HepG2 (cell line): ENCODE measurements at regions not wholly inside any gene's neighbourhood (a gene's known extent, or its start where the extent isn't known, plus 50 kb on each side); places are given as distances from the start of the nearest gene placed in this dataset.

Source experiments
- ATAC-seq: fragments of 200-7000 bp; cut with Tn5 transposase; 3 replicates; pipeline ENCODE4 v1.9.1; 2020; ENCODE audit warnings: mild to moderate bottlenecking, moderate library complexity
- BruUV-seq: library from RNA; stranded (reverse); fragments of 400-500 nt; replicated peaks from 2 replicates; lab custom pipeline; 2021; lab: Mats Ljungman, UMichigan
- CTCF ChIA-PET: fragments of 300-600 bp; formaldehyde crosslinking; extraction: SDS; loops from one replicate; lab custom pipeline; 2021; ENCODE audit warnings: low total read pairs, inconsistent platforms, low intra/inter-chr PET ratio; lab: Yijun Ruan, JAX
- POLR2A ChIA-PET: fragments of 350-600 bp; sonication (Branson Sonifier 250); formaldehyde crosslinking; loops from one replicate; lab custom pipeline; 2020; ENCODE audit warnings: antibody characterized with exemption, inconsistent platforms; lab: Yijun Ruan, JAX
- DNase-seq: peaks from one replicate; pipeline ENCODE4 v3.0.0-alpha.2; 2015; ENCODE audit warnings: low spot score
- FAIRE-seq: peaks from 3 replicates; lab custom pipeline; 2011; peaks lifted over from hg19 to GRCh38; lab: Jason Lieb, UNC
- H2AFZ ChIP-seq: one replicate; pipeline ENCODE4 v1.6.1; 2011; ENCODE audit warnings: low read length, inconsistent platforms
- H3K27ac ChIP-seq: fragments of 300-600 bp; 3 replicates; pipeline ENCODE4 v1.8.0; 2011; ENCODE audit warnings: mixed run types, mild to moderate bottlenecking, mixed read lengths, low read length, inconsistent platforms; ENCODE audit not compliant: insufficient read depth; ENCODE audit errors: extremely low read length
- H3K27me3 ChIP-seq, 2 experiments: fragments of 200-600 bp in 1 of 2; 2 replicates in 1 of 2; 3 replicates in 1 of 2; pipeline versions ENCODE4 v1.6.0 to v1.8.0; 2011; ENCODE audit warnings: low read length in 2 of 2, mild to moderate bottlenecking in 2 of 2, moderate library complexity in 2 of 2, inconsistent platforms in 1 of 2; ENCODE audit not compliant: insufficient read depth in 2 of 2, control insufficient read depth in 1 of 2
- H3K36me3 ChIP-seq, 2 experiments: fragments of 200-600 bp in 1 of 2; replicated peaks in 1 of 2; 2 replicates in 1 of 2; 3 replicates in 1 of 2; pipeline versions ENCODE4 v1.5.1 to v1.8.0; 2011; ENCODE audit warnings: low read length in 2 of 2, inconsistent platforms in 1 of 2; ENCODE audit not compliant: insufficient read depth in 2 of 2, control insufficient read depth in 1 of 2
- H3K4me1 ChIP-seq: 2 replicates; pipeline ENCODE4 v1.5.1; 2012; ENCODE audit warnings: low read length, inconsistent platforms; ENCODE audit not compliant: insufficient read depth
- H3K4me2 ChIP-seq: 2 replicates; pipeline ENCODE4 v1.6.0; 2011; ENCODE audit warnings: low read depth, low read length, inconsistent platforms
- H3K4me3 ChIP-seq, 3 experiments: fragments of 200-600 bp in 1 of 3; sonication (generic), shearing (Covaris generic) in 1 of 3; replicated peaks in 1 of 3; 2 replicates each; pipeline ENCODE4 v1.5.1; 2011 to 2016; ENCODE audit warnings: low read length in 3 of 3, inconsistent platforms in 2 of 3, low read depth in 2 of 3, mild to moderate bottlenecking in 2 of 3, control low read depth in 1 of 3, mixed read lengths in 1 of 3; ENCODE audit not compliant: insufficient read depth in 1 of 3
- H3K79me2 ChIP-seq: one replicate; pipeline ENCODE4 v1.6.1; 2011; ENCODE audit warnings: low read length, inconsistent platforms; ENCODE audit not compliant: insufficient read depth
- H3K9ac ChIP-seq: 2 replicates; pipeline ENCODE4 v1.6.0; 2011; ENCODE audit warnings: mild to moderate bottlenecking, low read depth, low read length, inconsistent platforms; ENCODE audit not compliant: insufficient read depth
- H3K9me3 ChIP-seq: 2 replicates; pipeline ENCODE4 v1.5.1; 2012; ENCODE audit warnings: mild to moderate bottlenecking, low read length
- H4K20me1 ChIP-seq: 2 replicates; pipeline ENCODE4 v1.6.0; 2011; ENCODE audit warnings: inconsistent platforms, mild to moderate bottlenecking, low read length, moderate library complexity; ENCODE audit not compliant: insufficient read depth
- ARNTL ChIP-seq: sonication (generic); formaldehyde crosslinking; IDR thresholded peaks from 2 replicates; pipeline ENCODE4 v1.4.0; 2020; ENCODE audit warnings: mild to moderate bottlenecking, missing genetic modification reagents
- GATAD2A ChIP-seq: IDR thresholded peaks from 2 replicates; pipeline ENCODE4 v1.6.1; 2016
- GFI1 ChIP-seq: sonication (generic); formaldehyde crosslinking; IDR thresholded peaks from 2 replicates; pipeline ENCODE4 v1.5.0; 2020; ENCODE audit warnings: missing genetic modification reagents, mild to moderate bottlenecking, borderline replicate concordance
- HDAC6 ChIP-seq: fragments of 200-600 bp; sonication (generic); IDR thresholded peaks from 2 replicates; pipeline ENCODE4 v1.7.0; 2017; ENCODE audit warnings: mild to moderate bottlenecking, antibody characterized with exemption, low read length, low read depth
- HOXA9 ChIP-seq: sonication (generic); formaldehyde crosslinking; IDR thresholded peaks from 2 replicates; pipeline ENCODE4 v1.8.1; 2022; ENCODE audit warnings: missing genetic modification reagents, mild to moderate bottlenecking, moderate library complexity, borderline replicate concordance
- KMT2B ChIP-seq: IDR thresholded peaks from 2 replicates; pipeline ENCODE4 v1.6.1; 2016; ENCODE audit warnings: missing genetic modification reagents, missing compliant biosample characterization
- NKX3-1 ChIP-seq: sonication (generic); formaldehyde crosslinking; IDR thresholded peaks from 2 replicates; pipeline ENCODE4 v1.5.0; 2020; ENCODE audit warnings: missing genetic modification reagents
- SMYD3 ChIP-seq: sonication (generic); formaldehyde crosslinking; IDR thresholded peaks from 2 replicates; pipeline ENCODE4 v1.8.1; 2023; ENCODE audit warnings: mild to moderate bottlenecking, missing genetic modification reagents
- SOX5 ChIP-seq: IDR thresholded peaks from 2 replicates; pipeline ENCODE4 v1.6.1; 2016; ENCODE audit warnings: borderline replicate concordance
- ZFP82 ChIP-seq: sonication (generic); formaldehyde crosslinking; IDR thresholded peaks from 2 replicates; pipeline ENCODE4 v1.5.1; 2020; ENCODE audit warnings: mild to moderate bottlenecking, missing genetic modification reagents, borderline replicate concordance
- ZNF557 ChIP-seq: sonication (generic); formaldehyde crosslinking; IDR thresholded peaks from 2 replicates; pipeline ENCODE4 v1.4.0; 2020; ENCODE audit warnings: missing genetic modification reagents
- WGBS: methylation state at CpG from one replicate; pipeline ENCODE4 v1.1.6; 2017; ENCODE audit warnings: low lambda C conversion rate; 5-methylcytosine and 5-hydroxymethylcytosine counted together
- in situ Hi-C: cut with HindIII; loops from 2 replicates; pipeline ENCODE4 v1.10.0; 2017; ENCODE audit warnings: low pct_unique_long_range_greater_than_20kb; ENCODE audit not compliant: extremely low pct_ligation_motif_present
- intact Hi-C: fragments of 100-400 bp; cut with micrococcal nuclease; formaldehyde crosslinking; loops from one replicate; pipeline ENCODE4 v1.10.0; 2022; ENCODE audit not compliant: unreplicated experiment
- TF ChIP-seq, protein P1 (sequence below): sonication (generic); formaldehyde crosslinking; IDR thresholded peaks from 2 replicates; pipeline ENCODE4 v1.4.0; 2020; ENCODE audit warnings: missing genetic modification reagents
- TF ChIP-seq, protein P2 (sequence below): sonication (generic); formaldehyde crosslinking; conservative IDR thresholded peaks from 2 replicates; pipeline ENCODE4 v1.4.0; 2020; ENCODE audit warnings: missing genetic modification reagents
- TF ChIP-seq, protein P3 (sequence below): sonication (generic); formaldehyde crosslinking; conservative IDR thresholded peaks from 2 replicates; pipeline ENCODE4 v1.4.0; 2020; ENCODE audit warnings: missing genetic modification reagents

DNA sequence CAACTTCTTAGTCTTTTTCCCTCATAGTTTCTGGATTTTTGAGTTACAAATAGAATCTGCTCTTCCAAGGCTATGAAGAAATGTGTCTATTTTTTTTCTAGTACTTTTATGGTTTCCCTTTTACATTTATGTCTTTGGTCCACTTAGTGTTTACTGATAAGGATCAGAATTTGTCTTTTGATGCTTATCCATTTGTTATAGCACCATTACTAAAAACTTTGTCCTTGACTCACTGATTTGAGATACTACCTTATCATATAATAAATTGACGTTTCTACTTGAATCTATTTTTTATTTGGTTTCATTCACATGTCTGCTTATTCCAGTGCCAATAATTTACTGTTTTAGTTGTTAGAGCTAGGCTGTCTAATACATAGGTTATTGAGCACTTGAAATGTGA lies 161.1 kb upstream of the DPYD start:
- ChIA-PET CTCF (no interaction called here), POLR2A (no interaction called here)
- TF ChIP-seq, protein P1, sequence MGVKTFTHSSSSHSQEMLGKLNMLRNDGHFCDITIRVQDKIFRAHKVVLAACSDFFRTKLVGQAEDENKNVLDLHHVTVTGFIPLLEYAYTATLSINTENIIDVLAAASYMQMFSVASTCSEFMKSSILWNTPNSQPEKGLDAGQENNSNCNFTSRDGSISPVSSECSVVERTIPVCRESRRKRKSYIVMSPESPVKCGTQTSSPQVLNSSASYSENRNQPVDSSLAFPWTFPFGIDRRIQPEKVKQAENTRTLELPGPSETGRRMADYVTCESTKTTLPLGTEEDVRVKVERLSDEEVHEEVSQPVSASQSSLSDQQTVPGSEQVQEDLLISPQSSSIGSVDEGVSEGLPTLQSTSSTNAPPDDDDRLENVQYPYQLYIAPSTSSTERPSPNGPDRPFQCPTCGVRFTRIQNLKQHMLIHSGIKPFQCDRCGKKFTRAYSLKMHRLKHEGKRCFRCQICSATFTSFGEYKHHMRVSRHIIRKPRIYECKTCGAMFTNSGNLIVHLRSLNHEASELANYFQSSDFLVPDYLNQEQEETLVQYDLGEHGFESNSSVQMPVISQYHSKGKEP: no peak
- TF ChIP-seq ARNTL (CRISPR knock-in tag) (no peak), HOXA9 (no peak), SOX5 (CRISPR knock-in tag) (no peak), HDAC6 (no peak), NKX3-1 (no peak), GFI1 (CRISPR knock-in tag) (no peak), KMT2B (CRISPR knock-in tag) (no peak), ZFP82 (CRISPR knock-in tag) (no peak), GATAD2A (CRISPR knock-in tag) (no peak), ZNF557 (no peak), SMYD3 (no peak)
- TF ChIP-seq, protein P2, sequence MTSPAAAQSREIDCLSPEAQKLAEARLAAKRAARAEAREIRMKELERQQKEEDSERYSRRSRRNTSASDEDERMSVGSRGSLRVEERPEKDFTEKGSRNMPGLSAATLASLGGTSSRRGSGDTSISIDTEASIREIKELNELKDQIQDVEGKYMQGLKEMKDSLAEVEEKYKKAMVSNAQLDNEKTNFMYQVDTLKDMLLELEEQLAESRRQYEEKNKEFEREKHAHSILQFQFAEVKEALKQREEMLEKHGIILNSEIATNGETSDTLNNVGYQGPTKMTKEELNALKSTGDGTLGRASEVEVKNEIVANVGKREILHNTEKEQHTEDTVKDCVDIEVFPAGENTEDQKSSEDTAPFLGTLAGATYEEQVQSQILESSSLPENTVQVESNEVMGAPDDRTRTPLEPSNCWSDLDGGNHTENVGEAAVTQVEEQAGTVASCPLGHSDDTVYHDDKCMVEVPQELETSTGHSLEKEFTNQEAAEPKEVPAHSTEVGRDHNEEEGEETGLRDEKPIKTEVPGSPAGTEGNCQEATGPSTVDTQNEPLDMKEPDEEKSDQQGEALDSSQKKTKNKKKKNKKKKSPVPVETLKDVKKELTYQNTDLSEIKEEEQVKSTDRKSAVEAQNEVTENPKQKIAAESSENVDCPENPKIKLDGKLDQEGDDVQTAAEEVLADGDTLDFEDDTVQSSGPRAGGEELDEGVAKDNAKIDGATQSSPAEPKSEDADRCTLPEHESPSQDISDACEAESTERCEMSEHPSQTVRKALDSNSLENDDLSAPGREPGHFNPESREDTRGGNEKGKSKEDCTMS: no peak
- TF ChIP-seq, protein P3, sequence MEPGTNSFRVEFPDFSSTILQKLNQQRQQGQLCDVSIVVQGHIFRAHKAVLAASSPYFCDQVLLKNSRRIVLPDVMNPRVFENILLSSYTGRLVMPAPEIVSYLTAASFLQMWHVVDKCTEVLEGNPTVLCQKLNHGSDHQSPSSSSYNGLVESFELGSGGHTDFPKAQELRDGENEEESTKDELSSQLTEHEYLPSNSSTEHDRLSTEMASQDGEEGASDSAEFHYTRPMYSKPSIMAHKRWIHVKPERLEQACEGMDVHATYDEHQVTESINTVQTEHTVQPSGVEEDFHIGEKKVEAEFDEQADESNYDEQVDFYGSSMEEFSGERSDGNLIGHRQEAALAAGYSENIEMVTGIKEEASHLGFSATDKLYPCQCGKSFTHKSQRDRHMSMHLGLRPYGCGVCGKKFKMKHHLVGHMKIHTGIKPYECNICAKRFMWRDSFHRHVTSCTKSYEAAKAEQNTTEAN (CRISPR knock-in tag): no peak
- no peak overlapping the region for H3K4me2 ChIP-seq
- no peaks in the 10 kb centered on the region for H3K36me3 ChIP-seq
- H3K9ac ChIP-seq: no peak overlapping the region
- no peak for FAIRE-seq
- no peaks in the 10 kb centered on the region for H3K9me3 ChIP-seq
- no peaks in the 10 kb centered on the region for H3K4me1 ChIP-seq
- BruUV-seq: no TSS peak
- no peak for DNase-seq
- in situ Hi-C loops (no loop called here), intact Hi-C loops (no loop called here)
- no peak overlapping the region for H3K4me3 ChIP-seq
- H3K27ac ChIP-seq: no peak overlapping the region
- H3K79me2 ChIP-seq: no peaks in the 10 kb centered on the region
- H2AFZ ChIP-seq: no peak overlapping the region
- H4K20me1 ChIP-seq: no peaks in the 10 kb centered on the region
- ATAC-seq: no peak
- no peaks in the 10 kb centered on the region for H3K27me3 ChIP-seq
- WGBS: 4% methylated on average over 1 of the region's 1 CpG
